ENCODE measurements at regions not wholly inside any gene's neighbourhood (a gene's known extent, or its start where the extent isn't known, plus 50 kb on each side); places are given as distances from the start of the nearest gene placed in this dataset.

- no peaks in the 10 kb centered on the region for H3K27me3 ChIP-seq
- H3K4me3 ChIP-seq: no peak overlapping the region
- no peaks in the 10 kb centered on the region for H3K36me3 ChIP-seq
- no peak for TF ChIP-seq CTCF (IDR thresholded peaks at IDR 0.05; ENCODE audit: low read depth, low read length)
- DNase-seq (ENCODE audit: low read depth in 1 of 2, low spot score in 1 of 2): no peak
- H3K9me3 ChIP-seq (ENCODE audit: low read depth): no peaks in the 10 kb centered on the region
- H3K4me1 ChIP-seq (ENCODE audit: low read depth): peaks cover 8% of the 10 kb centered on the region
- no peak overlapping the region for H3K27ac ChIP-seq
Observed at GRCh38 chr12:75893765-75894164, 137.8 kb downstream of the PHLDA1 start.

GRCh38 chr12:75892731-75893408, 138.7 kb downstream of the PHLDA1 start:
- peak in 1 of 2 donors; percentile 91 for DNase-seq (ENCODE audit: low read depth in 1 of 2, low spot score in 1 of 2)
- Histone ChIP-seq H3K4me3 (no peak overlapping the region), H3K9me3 (ENCODE audit: low read depth) (no peaks in the 10 kb centered on the region), H3K27ac (no peak overlapping the region), H3K36me3 (no peaks in the 10 kb centered on the region), H3K4me1 (ENCODE audit: low read depth) (peaks cover 8% of the 10 kb centered on the region), H3K27me3 (no peaks in the 10 kb centered on the region)
- no peak for TF ChIP-seq CTCF (IDR thresholded peaks at IDR 0.05; ENCODE audit: low read depth, low read length)

- no peaks in the 10 kb centered on the region for H3K36me3 ChIP-seq
- H3K27ac ChIP-seq: no peak overlapping the region
- H3K27me3 ChIP-seq: no peaks in the 10 kb centered on the region
- H3K4me3 ChIP-seq: no peak overlapping the region
- H3K4me1 ChIP-seq (ENCODE audit: low read depth): peaks cover 8% of the 10 kb centered on the region
- no peak for DNase-seq (ENCODE audit: low read depth in 1 of 2, low spot score in 1 of 2)
- TF ChIP-seq CTCF (IDR thresholded peaks at IDR 0.05; ENCODE audit: low read depth, low read length): no peak
- no peaks in the 10 kb centered on the region for H3K9me3 ChIP-seq (ENCODE audit: low read depth)
Observed at GRCh38 chr12:75891072-75891471, 140.5 kb downstream of the PHLDA1 start.

- no peak for TF ChIP-seq CTCF (IDR thresholded peaks at IDR 0.05; ENCODE audit: low read depth, low read length)
- H3K27ac ChIP-seq: no peak overlapping the region
- no peaks in the 10 kb centered on the region for H3K27me3 ChIP-seq
- H3K9me3 ChIP-seq (ENCODE audit: low read depth): no peaks in the 10 kb centered on the region
- H3K4me1 ChIP-seq (ENCODE audit: low read depth): peaks cover 8% of the 10 kb centered on the region
- H3K36me3 ChIP-seq: no peaks in the 10 kb centered on the region
- DNase-seq (ENCODE audit: low read depth in 1 of 2, low spot score in 1 of 2): no peak
- H3K4me3 ChIP-seq: no peak overlapping the region
Observed at GRCh38 chr12:75890660-75891059, 140.9 kb downstream of the PHLDA1 start.

GRCh38 chr12:75890141-75890540, 141.4 kb downstream of the PHLDA1 start:
- no peak overlapping the region for H3K4me3 ChIP-seq
- TF ChIP-seq CTCF (IDR thresholded peaks at IDR 0.05; ENCODE audit: low read depth, low read length): no peak
- H3K27ac ChIP-seq: no peak overlapping the region
- no peaks in the 10 kb centered on the region for H3K27me3 ChIP-seq
- no peak for DNase-seq (ENCODE audit: low read depth in 1 of 2, low spot score in 1 of 2)
- H3K36me3 ChIP-seq: no peaks in the 10 kb centered on the region
- H3K4me1 ChIP-seq (ENCODE audit: low read depth): peaks cover 4% of the 10 kb centered on the region
- H3K9me3 ChIP-seq (ENCODE audit: low read depth): no peaks in the 10 kb centered on the region
